Rectal smooth muscle tissue (tissue), 1 donor: ENCODE measurements at regions not wholly inside any gene's neighbourhood (a gene's known extent, or its start where the extent isn't known, plus 50 kb on each side); places are given as distances from the start of the nearest gene placed in this dataset.

Experiments used
- H3K27ac ChIP-seq: one replicate; pipeline ENCODE4 v1.7.0; 2013; ENCODE audit warnings: low read depth, low read length, inconsistent platforms
- H3K27me3 ChIP-seq: one replicate; pipeline ENCODE4 v1.7.0; 2013; ENCODE audit warnings: low read length; ENCODE audit not compliant: control insufficient read depth, insufficient read depth
- H3K36me3 ChIP-seq: one replicate; pipeline ENCODE4 v1.7.0; 2013; ENCODE audit warnings: low read length; ENCODE audit not compliant: control insufficient read depth, insufficient read depth
- H3K4me1 ChIP-seq: one replicate; pipeline ENCODE4 v1.7.0; 2013; ENCODE audit warnings: low read length; ENCODE audit not compliant: control insufficient read depth, insufficient read depth
- H3K4me3 ChIP-seq: one replicate; pipeline ENCODE4 v1.7.0; 2013; ENCODE audit warnings: low read length
- H3K9ac ChIP-seq: one replicate; pipeline ENCODE4 v1.7.0; 2013; ENCODE audit warnings: low read length

- Histone ChIP-seq H3K4me3 (no peak overlapping the region), H3K36me3 (no peaks in the 10 kb centered on the region), H3K27me3 (no peaks in the 10 kb centered on the region), H3K9ac (no peak overlapping the region), H3K4me1 (no peaks in the 10 kb centered on the region), H3K27ac (no peak overlapping the region)
Measured at GRCh38 chr12:91824991-91825390, 320.7 kb downstream of the BTG1 start.

- H3K9ac ChIP-seq: no peak overlapping the region
- no peaks in the 10 kb centered on the region for H3K4me1 ChIP-seq
- no peak overlapping the region for H3K27ac ChIP-seq
Measured at GRCh38 chr12:91819132-91819447, 326.6 kb downstream of the BTG1 start.

GRCh38 chr12:91818227-91819131 is 327.2 kb downstream of the BTG1 start:
- H3K4me1 ChIP-seq: no peaks in the 10 kb centered on the region
- H3K9ac ChIP-seq: no peak overlapping the region
- H3K36me3 ChIP-seq: no peaks in the 10 kb centered on the region
- H3K27me3 ChIP-seq: no peaks in the 10 kb centered on the region
- no peak overlapping the region for H3K27ac ChIP-seq
- no peak overlapping the region for H3K4me3 ChIP-seq

More at GRCh38 chr12:91819132-91819447, 326.6 kb downstream of the BTG1 start:
- Histone ChIP-seq H3K36me3 (no peaks in the 10 kb centered on the region), H3K27me3 (no peaks in the 10 kb centered on the region), H3K4me3 (no peak overlapping the region)

- Histone ChIP-seq H3K27me3 (no peaks in the 10 kb centered on the region), H3K4me3 (no peak overlapping the region), H3K36me3 (no peaks in the 10 kb centered on the region), H3K9ac (no peak overlapping the region), H3K27ac (no peak overlapping the region), H3K4me1 (no peaks in the 10 kb centered on the region)
Measured at GRCh38 chr12:91817517-91817916, 328.1 kb downstream of the BTG1 start.

GRCh38 chr12:91813701-91814100 is 331.9 kb downstream of the BTG1 start:
- no peaks in the 10 kb centered on the region for H3K36me3 ChIP-seq
- no peaks in the 10 kb centered on the region for H3K4me1 ChIP-seq
- no peaks in the 10 kb centered on the region for H3K27me3 ChIP-seq
- no peak overlapping the region for H3K4me3 ChIP-seq
- no peak overlapping the region for H3K9ac ChIP-seq
- H3K27ac ChIP-seq: no peak overlapping the region

- Histone ChIP-seq H3K9ac (no peak overlapping the region), H3K27ac (no peak overlapping the region), H3K36me3 (no peaks in the 10 kb centered on the region), H3K4me1 (no peaks in the 10 kb centered on the region), H3K4me3 (no peak overlapping the region), H3K27me3 (no peaks in the 10 kb centered on the region)
Measured at GRCh38 chr12:91811481-91812287, 334.0 kb downstream of the BTG1 start.

GRCh38 chr12:91810531-91811451 is 334.9 kb downstream of the BTG1 start:
- Histone ChIP-seq H3K36me3 (no peaks in the 10 kb centered on the region), H3K27me3 (no peaks in the 10 kb centered on the region), H3K9ac (no peak overlapping the region), H3K4me1 (no peaks in the 10 kb centered on the region), H3K4me3 (no peak overlapping the region), H3K27ac (no peak overlapping the region)

GRCh38 chr12:91810077-91810476 is 335.6 kb downstream of the BTG1 start:
- H3K9ac ChIP-seq: no peak overlapping the region
- H3K36me3 ChIP-seq: no peaks in the 10 kb centered on the region

GRCh38 chr12:91805031-91805430 is 340.6 kb downstream of the BTG1 start:
- H3K27ac ChIP-seq: no peak overlapping the region
- H3K4me3 ChIP-seq: no peak overlapping the region
- H3K36me3 ChIP-seq: no peaks in the 10 kb centered on the region
- no peak overlapping the region for H3K9ac ChIP-seq
- no peaks in the 10 kb centered on the region for H3K27me3 ChIP-seq
- no peaks in the 10 kb centered on the region for H3K4me1 ChIP-seq

More at GRCh38 chr12:91810077-91810476, 335.6 kb downstream of the BTG1 start:
- no peak overlapping the region for H3K27ac ChIP-seq
- H3K4me1 ChIP-seq: no peaks in the 10 kb centered on the region
- H3K27me3 ChIP-seq: no peaks in the 10 kb centered on the region
- no peak overlapping the region for H3K4me3 ChIP-seq

GRCh38 chr12:91804533-91804932 is 341.1 kb downstream of the BTG1 start:
- no peaks in the 10 kb centered on the region for H3K36me3 ChIP-seq
- H3K27me3 ChIP-seq: no peaks in the 10 kb centered on the region
- H3K9ac ChIP-seq: no peak overlapping the region
- no peak overlapping the region for H3K27ac ChIP-seq
- H3K4me1 ChIP-seq: no peaks in the 10 kb centered on the region
- no peak overlapping the region for H3K4me3 ChIP-seq

- Histone ChIP-seq H3K9ac (no peak overlapping the region), H3K4me3 (no peak overlapping the region), H3K27ac (no peak overlapping the region), H3K36me3 (no peaks in the 10 kb centered on the region), H3K27me3 (no peaks in the 10 kb centered on the region), H3K4me1 (no peaks in the 10 kb centered on the region)
Measured at GRCh38 chr12:91801048-91801447, 344.6 kb downstream of the BTG1 start.

GRCh38 chr12:91793676-91794075 is 352.0 kb downstream of the BTG1 start:
- H3K9ac ChIP-seq: no peak overlapping the region
- no peaks in the 10 kb centered on the region for H3K4me1 ChIP-seq
- H3K4me3 ChIP-seq: no peak overlapping the region
- no peaks in the 10 kb centered on the region for H3K36me3 ChIP-seq
- no peaks in the 10 kb centered on the region for H3K27me3 ChIP-seq
- H3K27ac ChIP-seq: no peak overlapping the region
